ENCODE measurements at regions not wholly inside any gene's neighbourhood (a gene's known extent, or its start where the extent isn't known, plus 50 kb on each side); places are given as distances from the start of the nearest gene placed in this dataset.

GRCh38 chr4:111178231-111178630 is 555.4 kb upstream of the PITX2 start:
- no peak for TF ChIP-seq CTCF (IDR thresholded peaks at IDR 0.05 in 2 of 3, conservative IDR thresholded peaks at IDR 0.05 in 1 of 3; ENCODE audit: insufficient read depth in 2 of 3, low read depth in 1 of 3, low read length in 3 of 3)
- no peak for TF ChIP-seq ZNF184 (CRISPR knock-in tag; IDR thresholded peaks at IDR 0.05)
- TF ChIP-seq BRF2 (IDR thresholded peaks at IDR 0.05; ENCODE audit: borderline replicate concordance, insufficient read depth, insufficient read length), result no peak
- TF ChIP-seq HOXB6 (CRISPR knock-in tag; IDR thresholded peaks at IDR 0.05; ENCODE audit: borderline replicate concordance), result no peak
- TF ChIP-seq SIN3A (IDR thresholded peaks at IDR 0.05; ENCODE audit: borderline replicate concordance in 2 of 2, control insufficient read depth in 1 of 2, low read depth in 2 of 2, low read length in 2 of 2), result no peak
- no peak for TF ChIP-seq EZH2 (IDR thresholded peaks at IDR 0.05; ENCODE audit: borderline replicate concordance, low read depth, low read length)
- TF ChIP-seq TGIF2 (CRISPR knock-in tag; IDR thresholded peaks at IDR 0.05), result no peak
- no peak for TF ChIP-seq TAF1 (IDR thresholded peaks at IDR 0.05; ENCODE audit: control insufficient read depth, extremely low read depth, insufficient read depth, low read length, severe bottlenecking)
- no peak for TF ChIP-seq ZNF354B (CRISPR knock-in tag; IDR thresholded peaks at IDR 0.05)
- TF ChIP-seq HNRNPH1 (optimal IDR thresholded peaks at IDR 0.05; ENCODE audit: low read depth, low read length), result no peak
